GM19324 (cell line): ENCODE measurements at regions not wholly inside any gene's neighbourhood (a gene's known extent, or its start where the extent isn't known, plus 50 kb on each side); places are given as distances from the start of the nearest gene placed in this dataset.

Experiments used
- ATAC-seq: cut with Tn5 transposase; IDR thresholded peaks from one replicate; pipeline ENCODE4 v1.9.1; 2021; ENCODE audit warnings: mild to moderate bottlenecking, moderate library complexity; ENCODE audit not compliant: unreplicated experiment, low FRiP score

DNA sequence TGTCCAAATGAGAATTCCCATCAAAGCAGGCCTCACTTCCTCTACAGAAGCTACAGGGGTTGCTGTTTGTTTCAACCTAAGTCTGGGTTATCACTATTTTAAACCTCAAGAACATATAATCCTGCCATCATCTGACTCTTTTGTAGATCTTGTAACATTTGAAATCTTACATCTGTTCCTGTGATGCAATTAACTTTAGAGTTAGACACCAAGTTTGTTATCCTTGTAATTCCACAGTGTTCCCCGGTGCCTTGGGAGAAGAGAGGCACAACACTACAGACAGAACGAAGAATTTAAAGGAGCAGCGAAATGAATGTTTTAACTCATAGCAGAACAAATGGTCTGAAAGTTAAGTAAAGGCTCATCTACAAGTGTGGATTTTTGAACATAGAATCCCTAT is 116.1 kb downstream of the UCHL5 start:
- no peak for ATAC-seq

- ATAC-seq, result no peak
Observed at GRCh38 chr1:192943522-192943921, 115.6 kb downstream of the UCHL5 start.

GRCh38 chr1:192945390-192946130 is 113.6 kb downstream of the UCHL5 start:
- no peak for ATAC-seq

DNA sequence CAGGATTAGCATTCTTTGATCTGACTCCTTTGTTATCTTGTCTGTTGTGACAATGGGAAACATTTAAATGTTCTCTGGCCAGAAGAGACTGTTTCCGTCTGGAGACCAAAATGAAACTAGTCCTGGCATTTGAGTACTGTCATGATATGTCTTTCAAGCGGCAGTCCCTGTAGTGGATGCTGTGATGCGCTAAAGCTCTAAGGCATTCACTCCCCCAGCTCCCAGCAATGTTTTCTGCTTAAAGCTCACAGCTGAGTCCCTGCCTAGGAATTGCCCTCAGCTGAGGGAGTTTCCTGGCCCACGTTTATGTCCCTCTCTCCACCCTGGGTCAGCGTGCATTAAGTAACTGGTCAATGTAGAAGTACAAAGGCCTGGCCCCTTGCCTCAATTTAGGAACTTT is 109.4 kb downstream of the UCHL5 start:
- ATAC-seq, result no peak

DNA sequence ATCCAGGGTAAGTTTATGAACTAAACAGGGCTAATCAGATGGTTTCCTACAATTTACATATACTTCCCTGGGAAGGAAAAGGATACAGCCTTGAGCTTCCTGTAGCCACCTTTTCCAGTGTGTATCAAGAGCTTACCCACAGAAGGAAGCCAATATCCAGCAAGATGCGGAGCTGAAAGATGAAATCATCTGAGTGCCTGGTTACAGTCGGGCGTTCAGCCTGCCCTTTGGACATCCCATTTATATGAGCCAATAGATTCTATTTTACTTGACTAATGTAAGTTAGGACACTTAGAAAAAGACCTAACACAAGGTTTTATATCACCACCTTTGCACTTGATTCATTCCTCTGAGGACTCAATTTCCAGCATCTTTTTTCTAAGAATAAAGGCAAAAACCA is 108.2 kb downstream of the UCHL5 start:
- ATAC-seq, result no peak

DNA sequence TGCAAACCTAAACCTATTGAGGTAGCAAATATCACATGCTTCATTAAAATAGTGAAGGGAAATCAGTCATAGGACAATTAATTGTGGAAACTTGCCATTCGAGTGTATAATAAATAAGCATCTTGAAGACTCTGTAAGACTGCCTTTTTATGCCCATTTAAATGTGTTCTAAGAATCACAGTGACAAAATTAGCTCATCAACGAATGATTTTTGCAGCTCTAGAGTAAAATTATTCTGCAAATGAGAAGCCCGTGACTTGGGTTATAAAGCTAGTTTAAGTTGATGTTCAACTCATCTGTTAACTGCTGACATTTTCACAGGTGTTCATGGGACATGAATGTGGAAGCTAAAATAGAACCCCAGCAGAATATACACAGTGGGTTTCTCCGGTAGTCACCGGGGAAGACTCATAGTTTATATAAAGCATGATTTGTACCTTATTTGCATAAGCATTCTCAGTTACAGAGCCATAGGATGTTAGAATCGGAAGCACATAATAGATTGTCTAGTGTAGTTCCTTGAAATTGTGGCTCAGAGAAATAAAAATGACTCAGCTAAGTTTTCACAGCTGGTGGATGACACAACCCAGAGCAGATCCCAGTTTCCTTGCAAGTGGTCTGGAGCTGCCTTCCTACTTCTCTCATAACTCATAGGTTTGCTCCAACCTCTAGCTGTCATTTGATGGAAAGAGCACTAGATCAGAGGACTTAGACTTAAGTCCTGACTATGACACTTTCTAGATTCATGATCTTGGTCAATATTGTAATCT is 107.3 kb downstream of the UCHL5 start:
- ATAC-seq, result peak; percentile 84

DNA sequence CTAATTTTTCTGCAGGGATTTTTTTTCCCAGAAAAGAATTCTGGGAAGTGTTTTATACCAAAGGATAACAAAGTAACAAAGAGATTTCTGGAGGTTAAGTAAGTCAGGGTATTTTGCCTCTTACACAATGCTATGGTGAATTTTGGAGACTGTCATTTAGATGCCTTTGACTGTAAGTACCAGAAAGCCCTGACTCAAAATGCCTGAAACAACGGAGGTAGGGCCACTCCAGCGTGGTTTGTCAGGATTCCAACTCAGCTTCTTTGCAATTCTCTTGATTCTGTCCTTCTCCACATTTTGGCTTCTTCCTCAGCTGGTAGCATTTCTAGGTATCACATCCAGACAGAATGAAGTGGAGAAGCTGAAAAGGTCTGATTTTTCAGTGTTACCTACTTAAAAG is 106.5 kb downstream of the UCHL5 start:
- ATAC-seq, result no peak

- no peak for ATAC-seq
Observed at GRCh38 chr1:192954705-192955265, 104.4 kb downstream of the UCHL5 start.

DNA sequence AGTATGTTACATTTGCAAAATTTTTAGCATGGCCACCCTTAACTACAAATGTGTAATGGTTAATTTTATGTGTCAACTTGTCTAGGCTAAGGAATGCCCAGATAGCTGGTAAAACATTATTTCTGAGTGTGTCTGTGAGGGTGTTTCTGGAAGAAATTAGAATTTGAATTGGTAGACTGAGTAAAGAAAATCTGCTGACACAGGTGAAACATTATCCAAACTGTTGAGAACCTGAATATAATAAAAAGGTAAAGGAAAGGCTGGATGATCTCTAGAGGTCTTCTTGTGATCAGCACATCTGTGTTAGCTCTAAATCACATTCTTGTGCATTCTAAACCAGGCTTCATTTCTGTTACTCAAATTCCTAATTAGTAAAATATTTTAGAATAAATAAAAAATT is 100.8 kb downstream of the UCHL5 start:
- ATAC-seq, result no peak

- no peak for ATAC-seq
Observed at GRCh38 chr1:192958871-192959270, 100.3 kb downstream of the UCHL5 start.

- ATAC-seq, result no peak
Observed at GRCh38 chr1:192959657-192960186, 99.4 kb downstream of the UCHL5 start.
